GM19452 (cell line): ENCODE measurements at regions not wholly inside any gene's neighbourhood (a gene's known extent, or its start where the extent isn't known, plus 50 kb on each side); places are given as distances from the start of the nearest gene placed in this dataset.

ENCODE experiments used
- ATAC-seq: cut with Tn5 transposase; IDR thresholded peaks from one replicate; pipeline ENCODE4 v1.9.1; 2021; ENCODE audit not compliant: unreplicated experiment

DNA sequence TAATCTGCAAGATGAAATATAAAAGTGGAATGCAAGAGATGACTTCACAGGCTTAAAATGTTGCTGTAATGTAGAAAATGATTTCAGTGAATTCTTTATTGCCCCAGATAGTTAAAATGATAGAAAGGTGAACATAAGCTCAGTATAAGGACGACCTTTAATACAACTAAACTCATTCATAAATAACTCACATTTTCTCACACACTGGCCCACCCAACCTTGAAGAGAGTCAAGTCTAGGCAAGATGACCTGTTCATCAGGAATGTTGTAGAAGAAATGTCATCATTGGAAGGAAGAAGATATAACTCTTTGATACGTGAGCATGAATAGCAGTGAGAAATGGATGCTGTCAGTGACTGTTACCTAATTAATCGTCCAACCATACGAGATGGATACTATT lies 111.1 kb upstream of the SASH1 start:
- ATAC-seq = no peak

DNA sequence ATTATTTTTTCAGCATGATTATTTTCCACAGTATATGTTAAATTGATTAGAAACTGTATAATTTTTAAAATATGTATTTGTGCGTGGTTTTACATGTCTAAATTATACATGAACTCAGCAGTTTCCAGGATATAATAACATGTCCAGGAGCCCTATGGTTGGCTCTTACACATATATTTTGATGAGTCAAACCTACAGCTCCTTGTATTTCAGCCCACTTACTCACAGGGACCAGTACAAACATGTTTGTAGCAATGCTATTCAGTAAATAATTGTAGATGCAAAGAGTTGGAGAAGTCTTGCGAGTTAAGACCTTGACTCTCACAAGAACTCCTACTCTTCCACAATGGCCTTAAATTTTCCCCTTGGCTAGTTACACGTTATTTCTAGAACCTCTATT lies 107.2 kb upstream of the SASH1 start:
- ATAC-seq = no peak

DNA sequence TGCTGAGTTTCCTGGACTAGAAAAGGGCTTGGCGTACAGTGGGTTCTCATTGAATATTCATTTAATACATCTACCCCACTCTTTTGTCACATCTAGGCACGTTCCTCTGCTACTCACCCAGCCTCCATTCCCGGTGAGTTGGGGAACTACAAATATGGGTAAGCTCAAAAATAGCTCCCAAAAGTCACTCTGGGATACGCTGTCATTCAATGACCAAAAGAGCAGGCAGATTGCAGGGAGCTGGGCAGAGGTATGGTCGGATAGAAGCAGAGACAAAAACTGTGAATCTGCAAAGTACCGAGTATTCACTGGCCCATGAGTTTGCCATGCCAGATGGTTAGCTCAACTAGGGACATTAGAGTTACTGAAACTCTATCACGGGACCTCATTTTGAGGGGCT lies 103.9 kb upstream of the SASH1 start:
- ATAC-seq = no peak

GRCh38 chr6:148239215-148239614 lies 103.4 kb upstream of the SASH1 start:
- no peak for ATAC-seq

DNA sequence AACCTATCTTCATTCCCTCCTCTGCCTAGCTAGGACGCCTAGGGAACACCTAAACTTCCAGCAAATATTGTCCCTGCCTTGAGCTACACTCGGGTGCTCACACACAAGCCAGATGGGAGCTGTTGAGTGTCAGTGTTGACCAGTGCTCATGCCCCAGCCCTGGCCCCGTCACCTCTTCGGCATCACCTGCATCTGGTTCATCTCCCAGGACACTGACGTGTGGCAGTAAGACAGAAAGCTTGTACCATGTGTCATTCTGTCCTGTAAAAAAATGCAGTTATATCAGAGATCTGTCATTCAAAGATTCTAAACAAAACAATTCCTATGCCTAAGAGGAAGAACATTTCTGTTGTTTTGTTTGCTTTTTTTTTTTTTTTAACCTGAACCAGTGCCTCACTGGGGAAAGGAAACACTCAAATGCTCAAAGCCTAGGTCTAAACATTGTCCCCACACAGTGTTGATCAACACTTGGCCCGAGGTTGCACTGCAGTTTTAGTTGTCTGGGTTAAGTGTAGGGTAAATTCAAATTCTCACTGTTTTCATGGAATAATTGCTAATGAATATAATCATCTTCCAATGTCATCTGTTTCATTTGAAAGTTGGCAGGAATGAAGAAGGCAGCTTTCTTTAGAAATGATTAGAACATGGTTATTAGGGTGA lies 102.7 kb upstream of the SASH1 start:
- ATAC-seq = no peak

- no peak for ATAC-seq
These were observed 102.2 kb upstream of the SASH1 start for GRCh38 chr6:148240461-148240840.

GRCh38 chr6:148240861-148241477 lies 101.7 kb upstream of the SASH1 start:
- no peak for ATAC-seq

- ATAC-seq = no peak
These were observed 100.5 kb upstream of the SASH1 start for GRCh38 chr6:148242180-148242579.

DNA sequence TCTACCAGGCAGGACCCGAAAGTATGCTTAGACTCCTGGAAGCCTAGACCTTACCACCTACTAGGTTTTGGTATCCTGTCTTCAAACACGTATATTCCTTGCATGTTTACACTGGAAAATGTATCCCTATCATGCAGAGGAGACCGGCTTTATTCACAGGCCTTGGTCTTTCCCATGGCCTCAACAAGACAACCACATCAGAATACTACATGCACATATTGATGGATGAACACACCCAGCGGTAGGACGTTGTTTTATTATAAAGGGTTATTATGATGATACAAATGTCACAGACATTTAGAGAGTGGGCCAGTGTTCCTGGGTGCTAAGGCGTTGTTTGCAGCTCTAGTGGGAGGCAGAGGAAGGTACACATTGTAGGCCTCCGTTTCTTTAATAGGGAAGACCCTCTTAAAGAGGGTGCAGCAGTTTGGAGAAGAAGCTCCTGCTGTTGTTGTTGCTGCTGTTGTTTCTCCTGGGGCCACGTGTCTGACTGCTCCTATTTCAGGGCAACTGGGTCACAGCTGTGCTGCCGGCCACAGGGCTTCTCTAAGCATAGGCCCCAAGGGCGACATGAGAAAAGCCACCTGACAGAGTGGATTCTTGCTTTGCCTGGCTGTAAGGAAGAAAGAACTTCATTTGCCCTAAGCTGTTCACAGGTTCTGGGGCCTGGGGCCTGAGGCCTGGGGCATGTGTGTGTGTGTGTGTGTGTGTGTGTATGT lies 98.3 kb upstream of the SASH1 start:
- ATAC-seq = no peak

DNA sequence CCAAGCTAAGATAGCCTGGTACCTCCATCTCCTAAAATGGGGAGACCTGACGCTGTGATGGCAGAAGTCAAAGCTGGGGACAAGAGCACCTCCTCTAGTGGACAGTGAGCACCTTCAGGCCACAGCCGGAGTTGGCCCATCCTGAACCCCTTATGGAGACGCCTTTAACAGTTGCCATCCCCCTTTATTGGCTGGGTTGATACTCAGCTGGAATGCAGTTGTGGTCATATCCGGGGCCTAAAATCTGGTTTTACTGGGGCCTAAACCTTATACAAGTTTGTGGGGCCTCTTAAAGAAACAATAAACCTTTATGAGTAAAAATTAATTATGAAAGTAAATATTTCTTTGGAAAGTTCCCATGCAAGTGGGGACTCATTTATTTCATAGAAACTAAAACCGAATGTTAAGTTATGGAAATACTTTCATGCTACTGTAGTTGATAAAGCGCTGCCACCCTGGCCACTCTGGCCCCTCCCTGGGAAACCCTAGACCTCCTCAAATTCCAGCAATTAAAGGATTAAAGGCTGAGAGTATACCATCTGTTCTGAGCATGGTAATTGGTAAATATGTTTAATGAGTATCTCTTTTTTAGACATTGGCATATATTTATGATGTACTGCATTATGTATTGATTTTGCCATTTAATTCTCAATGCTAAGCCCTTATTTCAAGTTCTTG lies 95.1 kb upstream of the SASH1 start:
- no peak for ATAC-seq

- ATAC-seq = no peak
These were observed 93.5 kb upstream of the SASH1 start for GRCh38 chr6:148249160-148249559.

GRCh38 chr6:148249679-148250375 lies 92.8 kb upstream of the SASH1 start:
- no peak for ATAC-seq

GRCh38 chr6:148250975-148251685 lies 91.5 kb upstream of the SASH1 start:
- no peak for ATAC-seq

DNA sequence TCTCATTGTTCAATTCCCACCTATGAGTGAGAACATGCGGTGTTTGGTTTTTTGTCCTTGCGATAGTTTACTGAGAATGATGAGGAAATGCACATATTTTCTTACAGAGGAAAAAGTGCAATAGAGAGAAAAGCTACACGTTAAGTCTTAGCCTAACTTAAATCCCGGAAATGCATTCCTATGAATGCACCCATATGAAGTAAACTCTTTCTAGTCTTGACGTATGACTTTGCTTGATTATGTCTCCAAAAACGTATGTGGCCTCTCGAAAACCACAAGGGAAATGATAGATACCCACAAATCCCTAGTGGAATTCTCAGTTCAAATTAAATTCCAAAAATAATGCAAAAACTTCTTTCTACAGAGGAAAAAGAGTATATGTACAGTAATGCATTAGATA lies 90.7 kb upstream of the SASH1 start:
- ATAC-seq = no peak

DNA sequence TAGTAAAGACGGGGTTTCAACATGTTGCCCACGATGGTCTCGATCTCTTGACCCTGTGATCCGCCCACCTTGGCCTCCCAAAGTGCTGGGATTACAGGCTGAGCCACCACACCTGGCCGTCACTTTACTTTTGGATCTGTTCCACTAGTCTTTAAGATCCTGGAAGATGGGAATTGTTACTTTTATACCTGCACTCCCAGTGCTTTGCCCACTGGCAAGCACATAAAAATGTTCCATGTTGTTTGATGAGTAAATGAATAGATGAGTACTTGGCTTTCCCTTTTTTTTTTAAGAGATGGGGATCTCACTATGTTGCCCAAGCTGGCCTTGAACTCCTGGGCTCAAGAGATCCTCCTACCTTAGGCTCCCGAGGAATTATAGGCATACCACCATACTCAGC lies 84.8 kb upstream of the SASH1 start:
- no peak for ATAC-seq

- no peak for ATAC-seq
These were observed 83.8 kb upstream of the SASH1 start for GRCh38 chr6:148258868-148259267.

DNA sequence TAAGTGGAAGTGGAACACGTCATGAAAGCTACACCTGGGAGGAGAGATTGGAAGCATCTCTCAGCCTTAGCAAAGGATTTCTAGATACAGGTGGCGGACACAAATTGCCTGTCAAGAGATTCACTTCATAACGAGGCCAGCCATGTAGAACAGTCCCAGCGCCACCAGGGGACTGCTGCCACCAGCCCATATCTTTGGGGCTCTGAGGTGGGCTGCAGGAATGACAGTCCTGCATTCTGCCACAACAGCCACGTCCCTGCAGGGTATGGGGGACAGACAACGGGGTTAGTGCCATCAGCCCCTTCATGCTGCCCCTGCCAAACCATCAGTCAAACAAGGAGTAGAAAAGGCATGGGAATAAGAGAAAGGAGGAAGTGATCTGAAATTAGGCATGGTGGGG lies 81.2 kb upstream of the SASH1 start:
- no peak for ATAC-seq

DNA sequence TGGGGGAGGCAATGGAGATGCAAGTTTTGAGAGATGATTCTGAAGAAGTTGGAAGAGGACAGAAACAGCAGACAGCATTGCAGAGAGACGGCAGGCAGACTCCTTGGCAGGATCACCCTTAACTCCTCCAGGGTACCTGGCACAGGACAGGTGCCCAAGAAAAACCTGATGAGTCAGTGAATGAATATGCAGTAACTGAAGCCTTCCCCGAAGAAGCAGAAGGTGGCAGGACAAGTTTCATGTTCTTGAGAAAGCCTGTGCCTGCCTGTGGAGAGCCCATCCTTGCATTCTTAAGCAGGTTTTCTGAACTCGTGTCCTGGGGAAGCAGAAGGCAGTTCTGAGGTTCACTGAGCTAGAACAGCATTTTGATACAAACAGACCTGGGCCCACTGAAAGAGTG lies 79.6 kb upstream of the SASH1 start:
- no peak for ATAC-seq

GRCh38 chr6:148263961-148264360 lies 78.7 kb upstream of the SASH1 start:
- ATAC-seq = no peak

- ATAC-seq = no peak
These were observed 77.6 kb upstream of the SASH1 start for GRCh38 chr6:148265054-148265453.

DNA sequence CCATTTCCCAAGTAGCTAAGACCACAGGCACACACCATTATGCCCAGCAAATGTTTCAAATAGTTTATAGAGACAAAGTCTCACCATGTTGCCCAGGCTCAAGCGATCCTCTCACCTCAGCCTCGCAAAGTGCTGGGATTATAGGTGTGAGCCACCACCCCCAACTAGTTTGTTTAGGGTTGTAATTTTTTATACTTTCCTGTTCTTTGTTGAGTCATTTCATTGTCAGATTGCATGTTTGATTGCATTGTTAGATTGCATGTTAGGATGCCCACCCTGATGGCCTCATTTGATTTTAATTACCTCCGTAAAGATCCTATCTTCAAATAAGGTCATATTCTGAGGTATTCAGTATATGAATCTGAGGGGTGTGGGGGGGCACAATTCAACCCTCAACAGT lies 73.3 kb upstream of the SASH1 start:
- ATAC-seq = no peak
